HG03354 (cell line): ENCODE measurements at regions not wholly inside any gene's neighbourhood (a gene's known extent, or its start where the extent isn't known, plus 50 kb on each side); places are given as distances from the start of the nearest gene placed in this dataset.

Source experiments
- ATAC-seq: cut with Tn5 transposase; IDR thresholded peaks from one replicate; pipeline ENCODE4 v1.9.1; 2021; ENCODE audit warnings: mild to moderate bottlenecking; ENCODE audit not compliant: unreplicated experiment, poor library complexity, severe bottlenecking

- ATAC-seq, result no peak
These were observed 133.8 kb downstream of the TMEM38B start for GRCh38 chr9:105828171-105828570.

- ATAC-seq, result no peak
These were observed 134.4 kb downstream of the TMEM38B start for GRCh38 chr9:105828596-105829213.

GRCh38 chr9:105830461-105830860 lies 136.1 kb downstream of the TMEM38B start:
- no peak for ATAC-seq

GRCh38 chr9:105832096-105832710 lies 137.9 kb downstream of the TMEM38B start:
- no peak for ATAC-seq

GRCh38 chr9:105833271-105833975 lies 139.1 kb downstream of the TMEM38B start:
- ATAC-seq, result no peak

GRCh38 chr9:105834404-105834803 lies 140.1 kb downstream of the TMEM38B start:
- ATAC-seq, result no peak

- ATAC-seq, result no peak
These were observed 141.4 kb downstream of the TMEM38B start for GRCh38 chr9:105835721-105836120.

GRCh38 chr9:105836936-105837660 lies 142.8 kb downstream of the TMEM38B start:
- ATAC-seq, result no peak

- no peak for ATAC-seq
These were observed 147.2 kb downstream of the TMEM38B start for GRCh38 chr9:105841562-105841961.

- ATAC-seq, result no peak
These were observed 147.8 kb downstream of the TMEM38B start for GRCh38 chr9:105842023-105842644.

- ATAC-seq, result no peak
These were observed 152.5 kb downstream of the TMEM38B start for GRCh38 chr9:105846825-105847224.

GRCh38 chr9:105850852-105851500 lies 156.6 kb downstream of the TMEM38B start:
- no peak for ATAC-seq

- ATAC-seq, result no peak
These were observed 159.9 kb downstream of the TMEM38B start for GRCh38 chr9:105854026-105854782.

- ATAC-seq, result no peak
These were observed 160.7 kb downstream of the TMEM38B start for GRCh38 chr9:105854783-105855724.

GRCh38 chr9:105855987-105856386 lies 161.6 kb downstream of the TMEM38B start:
- no peak for ATAC-seq

- peak; percentile 87 for ATAC-seq
These were observed 163.8 kb downstream of the TMEM38B start for GRCh38 chr9:105858006-105858690.

- ATAC-seq, result peak; percentile 22
These were observed 164.5 kb downstream of the TMEM38B start for GRCh38 chr9:105858877-105859276.
